GM12865 (cell line): ENCODE measurements at regions not wholly inside any gene's neighbourhood (a gene's known extent, or its start where the extent isn't known, plus 50 kb on each side); places are given as distances from the start of the nearest gene placed in this dataset.

Experiments used
- DNase-seq: peaks from one replicate; pipeline ENCODE4 v3.0.0; 2010; ENCODE audit warnings: low read depth
- H3K4me3 ChIP-seq: 2 replicates; pipeline ENCODE4 v1.5.1; 2011; ENCODE audit warnings: mild to moderate bottlenecking, low read depth, low read length, control low read depth
- CTCF ChIP-seq: IDR thresholded peaks from 2 replicates; pipeline ENCODE4 v1.5.1; 2011; ENCODE audit warnings: low read length, control low read depth, low read depth, inconsistent platforms; ENCODE audit not compliant: insufficient read depth; ENCODE audit errors: missing control alignments

- no peak for TF ChIP-seq CTCF
- no peak for DNase-seq
- H3K4me3 ChIP-seq, result no peak overlapping the region
Measured at GRCh38 chr2:20914771-20915170, 91.9 kb upstream of the LDAH start.

- no peak overlapping the region for H3K4me3 ChIP-seq
- no peak for TF ChIP-seq CTCF
- DNase-seq, result no peak
Measured at GRCh38 chr2:20914087-20914486, 91.2 kb upstream of the LDAH start.

- TF ChIP-seq CTCF, result no peak
- no peak for DNase-seq
- no peak overlapping the region for H3K4me3 ChIP-seq
Measured at GRCh38 chr2:20913491-20913890, 90.6 kb upstream of the LDAH start.

GRCh38 chr2:20900052-20900636, 77.2 kb upstream of the LDAH start:
- no peak for DNase-seq
- no peak overlapping the region for H3K4me3 ChIP-seq
- no peak for TF ChIP-seq CTCF

- TF ChIP-seq CTCF, result no peak
- DNase-seq, result no peak
- no peak overlapping the region for H3K4me3 ChIP-seq
Measured at GRCh38 chr2:20897874-20898453, 75.1 kb upstream of the LDAH start.

- TF ChIP-seq CTCF, result no peak
- no peak for DNase-seq
- no peak overlapping the region for H3K4me3 ChIP-seq
Measured at GRCh38 chr2:20897047-20897446, 74.1 kb upstream of the LDAH start.

GRCh38 chr2:20884829-20885228, 61.9 kb upstream of the LDAH start:
- no peak for DNase-seq
- no peak for TF ChIP-seq CTCF
- no peak overlapping the region for H3K4me3 ChIP-seq
